Choroid plexus epithelial cell (primary cell): ENCODE measurements at regions not wholly inside any gene's neighbourhood (a gene's known extent, or its start where the extent isn't known, plus 50 kb on each side); places are given as distances from the start of the nearest gene placed in this dataset.
A peak's percentile ranks its signal among the peaks of the same experiment; 100 is the strongest.

Experiments used
- DNase-seq: peaks from one replicate; pipeline ENCODE4 v3.0.0-alpha.2; 2010; ENCODE audit warnings: low read depth
- H3K4me3 ChIP-seq: 2 replicates; pipeline ENCODE4 v1.5.1; 2011; ENCODE audit warnings: low read depth, mild to moderate bottlenecking, control low read depth, low read length, moderate library complexity
- CTCF ChIP-seq: conservative IDR thresholded peaks from 2 replicates; pipeline ENCODE4 v1.5.1; 2011; ENCODE audit warnings: low read depth, mild to moderate bottlenecking, control low read depth, inconsistent platforms, low read length, moderate library complexity

DNA sequence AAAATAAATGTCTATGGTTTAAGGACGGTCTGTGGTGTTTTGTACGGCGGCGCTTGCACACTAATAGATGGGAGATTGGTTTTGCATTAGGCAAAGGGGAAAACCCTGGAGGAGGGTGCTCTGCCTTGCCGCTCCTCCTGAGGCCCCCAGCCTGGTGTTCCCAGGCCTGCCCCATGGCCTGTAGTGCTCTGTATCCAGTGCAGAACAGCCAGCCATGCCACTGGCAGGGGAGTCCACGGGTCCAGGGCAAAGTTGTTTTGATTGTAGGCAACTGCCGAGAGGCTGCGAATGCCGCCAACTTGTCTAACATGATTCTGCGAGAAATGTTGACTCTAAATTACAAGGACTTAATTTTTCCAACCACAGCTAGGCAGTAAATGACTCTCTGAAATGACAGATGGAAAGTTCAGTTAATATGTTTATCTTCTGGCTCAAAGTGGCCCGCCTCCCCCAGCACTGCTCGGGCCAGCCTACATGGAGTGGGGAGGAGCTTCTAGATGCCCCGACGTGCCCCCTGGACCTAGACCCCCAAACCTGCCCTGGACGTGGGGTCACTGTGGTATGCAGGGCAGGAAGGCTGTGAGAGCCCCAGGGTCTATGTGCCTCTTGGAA is 104.6 kb upstream of the GDF10 start:
- DNase-seq = no peak

DNA sequence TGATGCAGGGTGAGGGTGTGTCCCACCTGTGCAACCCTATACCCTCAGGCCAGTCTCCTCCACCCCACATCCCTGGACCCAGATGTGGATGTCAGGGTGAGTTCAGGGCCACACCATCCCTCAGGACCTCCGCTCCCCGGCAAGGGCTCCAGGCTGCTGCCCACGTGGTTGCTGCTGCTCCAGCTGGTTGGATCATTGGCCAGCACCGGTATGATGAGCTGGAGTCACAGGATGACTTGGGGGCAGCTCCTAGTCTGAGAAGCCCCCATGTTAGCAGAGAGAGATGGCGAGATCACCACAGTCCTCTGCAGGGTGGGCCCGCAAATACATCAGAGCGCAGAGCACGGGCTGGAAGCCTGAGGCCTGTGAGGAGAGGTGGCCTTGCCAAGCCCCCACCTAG is 103.3 kb upstream of the GDF10 start:
- TF ChIP-seq CTCF = no peak
- no peak for DNase-seq
- H3K4me3 ChIP-seq = no peak overlapping the region

More for the DNA sequence above, 104.6 kb upstream of the GDF10 start:
- TF ChIP-seq CTCF = no peak
- H3K4me3 ChIP-seq = no peak overlapping the region

DNA sequence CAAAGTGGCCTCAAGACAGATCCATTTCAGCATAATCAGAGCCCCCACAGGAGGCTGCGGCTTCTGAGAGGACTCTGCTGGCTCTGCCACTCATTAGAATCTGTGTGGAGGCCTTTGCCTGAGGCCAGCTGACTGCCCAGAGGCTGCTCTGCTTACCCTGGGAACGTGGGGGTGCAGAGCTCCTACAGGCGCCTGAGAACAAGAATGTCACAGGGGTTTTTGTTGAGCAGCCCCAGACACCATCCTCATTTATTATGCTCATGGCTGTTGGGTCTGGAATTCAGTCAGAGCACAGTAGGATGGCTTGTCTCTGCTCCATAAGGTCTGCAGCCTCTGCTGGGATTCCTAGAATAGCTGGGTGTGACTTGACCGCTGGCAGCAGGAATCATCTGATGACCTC is 101.8 kb upstream of the GDF10 start:
- H3K4me3 ChIP-seq = no peak overlapping the region
- no peak for TF ChIP-seq CTCF
- DNase-seq = no peak

- no peak for DNase-seq
- no peak overlapping the region for H3K4me3 ChIP-seq
- TF ChIP-seq CTCF = no peak
These were observed 94.8 kb upstream of the GDF10 start for GRCh38 chr10:47205192-47205591.

- no peak for TF ChIP-seq CTCF
- H3K4me3 ChIP-seq = no peak overlapping the region
- peak; percentile 69 for DNase-seq
These were observed 93.3 kb upstream of the GDF10 start for GRCh38 chr10:47206449-47207280.

- DNase-seq = peak; percentile 76
- no peak overlapping the region for H3K4me3 ChIP-seq
- no peak for TF ChIP-seq CTCF
These were observed 92.7 kb upstream of the GDF10 start for GRCh38 chr10:47207281-47207615.

- DNase-seq = peak; percentile 53
- TF ChIP-seq CTCF = no peak
- H3K4me3 ChIP-seq = no peak overlapping the region
These were observed 92.0 kb upstream of the GDF10 start for GRCh38 chr10:47207894-47208469.
